Parathyroid adenoma (tissue), 2 donors: ENCODE measurements at regions not wholly inside any gene's neighbourhood (a gene's known extent, or its start where the extent isn't known, plus 50 kb on each side); places are given as distances from the start of the nearest gene placed in this dataset.

ENCODE experiments used
- H2AFZ ChIP-seq: fragments of 300-600 bp; sonication (generic); one replicate; pipeline ENCODE4 v1.7.0; 2017; ENCODE audit warnings: antibody characterized with exemption, mild to moderate bottlenecking
- H3K27ac ChIP-seq: fragments of 300-600 bp; sonication (generic); one replicate; pipeline ENCODE4 v1.7.0; 2017
- H3K27me3 ChIP-seq: fragments of 300-600 bp; sonication (generic); one replicate; pipeline ENCODE4 v1.7.0; 2017; ENCODE audit warnings: low read length; ENCODE audit not compliant: control insufficient read depth, insufficient read depth
- H3K36me3 ChIP-seq: fragments of 300-600 bp; sonication (generic); one replicate; pipeline ENCODE4 v1.7.0; 2017; ENCODE audit warnings: low read length; ENCODE audit not compliant: control insufficient read depth, insufficient read depth
- H3K4me1 ChIP-seq: fragments of 300-600 bp; sonication (generic); one replicate; pipeline ENCODE4 v1.7.0; 2017; ENCODE audit warnings: control low read depth
- H3K4me2 ChIP-seq: fragments of 300-600 bp; sonication (generic); one replicate; pipeline ENCODE4 v1.7.0; 2017; ENCODE audit warnings: low read length
- H3K4me3 ChIP-seq: fragments of 300-600 bp; sonication (generic); one replicate; pipeline ENCODE4 v1.7.0; 2017; ENCODE audit warnings: low read depth, low read length
- H3K79me2 ChIP-seq: fragments of 300-600 bp; sonication (generic); one replicate; pipeline ENCODE4 v1.7.0; 2017; ENCODE audit warnings: control low read depth
- H3K9ac ChIP-seq: fragments of 300-600 bp; sonication (generic); one replicate; pipeline ENCODE4 v1.7.0; 2017; ENCODE audit warnings: mild to moderate bottlenecking
- H3K9me3 ChIP-seq: fragments of 300-600 bp; sonication (generic); one replicate; pipeline ENCODE4 v1.7.0; 2017; ENCODE audit warnings: low read length; ENCODE audit not compliant: control insufficient read depth
- TF ChIP-seq, protein P1 (sequence below): fragments of 300-600 bp; sonication (generic); IDR thresholded peaks from one replicate; pipeline ENCODE4 v1.7.0; 2017; ENCODE audit warnings: antibody characterized with exemption, mild to moderate bottlenecking
- donor health status: primary hyperparathyroidism.

DNA sequence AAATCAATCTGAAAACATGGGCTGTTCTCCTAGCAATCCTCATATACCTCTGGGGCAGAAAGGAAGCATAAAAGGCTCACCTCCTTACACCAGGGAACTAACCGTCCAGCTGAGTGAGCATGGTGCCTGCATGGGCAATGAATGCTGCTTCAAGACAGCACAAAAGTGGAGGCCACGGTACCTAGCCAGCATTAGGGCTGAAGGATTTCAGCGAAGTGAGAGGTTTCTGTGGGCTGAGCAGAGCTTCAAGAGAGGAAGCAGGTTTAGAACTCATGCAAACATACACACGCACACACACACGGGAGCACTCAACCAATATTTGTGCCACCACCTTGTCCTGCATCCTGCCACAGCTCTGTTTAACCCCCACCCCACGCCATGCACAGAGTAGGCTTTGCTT, 838.5 kb upstream of the TMEM132C start:
- Histone ChIP-seq H3K4me3 (no peak overlapping the region), H3K9me3 (no peaks in the 10 kb centered on the region), H3K27me3 (no peaks in the 10 kb centered on the region), H3K9ac (no peak overlapping the region), H3K4me1 (no peaks in the 10 kb centered on the region), H2AFZ (no peak overlapping the region), H3K27ac (no peak overlapping the region), H3K4me2 (no peak overlapping the region), H3K36me3 (no peaks in the 10 kb centered on the region), H3K79me2 (no peaks in the 10 kb centered on the region)
- TF ChIP-seq, protein P1, sequence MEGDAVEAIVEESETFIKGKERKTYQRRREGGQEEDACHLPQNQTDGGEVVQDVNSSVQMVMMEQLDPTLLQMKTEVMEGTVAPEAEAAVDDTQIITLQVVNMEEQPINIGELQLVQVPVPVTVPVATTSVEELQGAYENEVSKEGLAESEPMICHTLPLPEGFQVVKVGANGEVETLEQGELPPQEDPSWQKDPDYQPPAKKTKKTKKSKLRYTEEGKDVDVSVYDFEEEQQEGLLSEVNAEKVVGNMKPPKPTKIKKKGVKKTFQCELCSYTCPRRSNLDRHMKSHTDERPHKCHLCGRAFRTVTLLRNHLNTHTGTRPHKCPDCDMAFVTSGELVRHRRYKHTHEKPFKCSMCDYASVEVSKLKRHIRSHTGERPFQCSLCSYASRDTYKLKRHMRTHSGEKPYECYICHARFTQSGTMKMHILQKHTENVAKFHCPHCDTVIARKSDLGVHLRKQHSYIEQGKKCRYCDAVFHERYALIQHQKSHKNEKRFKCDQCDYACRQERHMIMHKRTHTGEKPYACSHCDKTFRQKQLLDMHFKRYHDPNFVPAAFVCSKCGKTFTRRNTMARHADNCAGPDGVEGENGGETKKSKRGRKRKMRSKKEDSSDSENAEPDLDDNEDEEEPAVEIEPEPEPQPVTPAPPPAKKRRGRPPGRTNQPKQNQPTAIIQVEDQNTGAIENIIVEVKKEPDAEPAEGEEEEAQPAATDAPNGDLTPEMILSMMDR: no peak

DNA sequence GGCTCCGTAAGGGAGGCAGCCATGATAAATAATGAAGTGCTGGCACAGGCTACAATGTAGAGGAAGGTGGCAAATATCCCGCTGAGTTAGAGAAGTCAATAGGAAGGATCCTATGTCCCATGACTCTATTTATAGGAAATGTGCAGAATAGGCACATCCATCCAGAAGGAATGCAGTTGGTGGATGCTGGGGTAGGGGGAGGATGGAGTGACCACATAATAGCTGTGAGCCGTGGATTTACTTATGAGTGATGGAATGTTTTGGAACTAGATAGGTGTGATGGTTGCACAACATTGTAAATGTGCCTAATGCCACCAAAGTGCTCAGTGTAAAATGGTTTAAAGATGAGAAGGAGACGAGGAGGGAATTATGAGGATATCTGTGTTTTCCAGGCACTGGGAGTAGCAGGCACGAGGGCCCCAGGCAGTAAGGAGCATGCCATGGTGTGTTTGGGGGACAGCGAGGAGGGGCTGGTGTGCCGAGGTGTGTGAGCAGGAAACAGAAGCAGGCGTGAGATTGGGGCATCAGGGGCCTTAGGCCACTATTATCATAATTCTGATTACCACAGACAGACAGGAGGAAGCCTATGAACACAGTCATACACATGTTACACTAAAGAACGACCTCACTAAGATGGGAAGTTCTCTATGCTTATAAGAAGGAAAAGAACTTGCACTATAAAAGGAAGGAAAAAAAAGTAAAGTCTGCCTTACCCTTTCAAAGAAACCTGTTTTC, 837.3 kb upstream of the TMEM132C start:
- Histone ChIP-seq H3K27me3 (no peaks in the 10 kb centered on the region), H3K79me2 (no peaks in the 10 kb centered on the region), H3K36me3 (no peaks in the 10 kb centered on the region), H3K4me3 (no peak overlapping the region), H2AFZ (no peak overlapping the region), H3K4me1 (no peaks in the 10 kb centered on the region), H3K27ac (no peak overlapping the region), H3K9ac (no peak overlapping the region), H3K4me2 (no peak overlapping the region), H3K9me3 (no peaks in the 10 kb centered on the region)
- TF ChIP-seq, protein P1: no peak

DNA sequence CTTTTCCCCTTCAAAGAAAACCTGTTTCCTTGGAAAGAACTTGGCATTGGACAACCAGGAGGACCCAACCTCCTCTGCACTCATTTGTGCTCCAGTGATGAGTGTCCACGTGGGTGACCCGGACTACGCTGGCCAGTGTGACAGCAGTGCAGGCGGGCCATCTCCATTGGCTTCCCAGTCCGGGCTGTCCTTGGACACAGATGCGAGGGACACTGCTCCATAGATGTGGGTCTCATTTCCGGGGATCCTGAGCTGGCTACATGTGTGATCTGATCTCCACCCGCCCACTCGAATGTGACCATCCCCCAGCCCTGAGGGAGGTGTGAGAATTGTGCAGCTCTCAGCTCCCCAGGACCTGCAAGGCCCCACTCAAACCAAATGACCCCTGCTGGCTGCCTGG, 836.6 kb upstream of the TMEM132C start:
- no peak overlapping the region for H2AFZ ChIP-seq
- H3K4me1 ChIP-seq: no peaks in the 10 kb centered on the region
- no peak overlapping the region for H3K4me2 ChIP-seq
- H3K27me3 ChIP-seq: no peaks in the 10 kb centered on the region
- no peaks in the 10 kb centered on the region for H3K36me3 ChIP-seq
- H3K4me3 ChIP-seq: no peak overlapping the region
- H3K79me2 ChIP-seq: no peaks in the 10 kb centered on the region
- no peak overlapping the region for H3K9ac ChIP-seq
- H3K27ac ChIP-seq: no peak overlapping the region
- no peaks in the 10 kb centered on the region for H3K9me3 ChIP-seq
- TF ChIP-seq, protein P1: no peak

DNA sequence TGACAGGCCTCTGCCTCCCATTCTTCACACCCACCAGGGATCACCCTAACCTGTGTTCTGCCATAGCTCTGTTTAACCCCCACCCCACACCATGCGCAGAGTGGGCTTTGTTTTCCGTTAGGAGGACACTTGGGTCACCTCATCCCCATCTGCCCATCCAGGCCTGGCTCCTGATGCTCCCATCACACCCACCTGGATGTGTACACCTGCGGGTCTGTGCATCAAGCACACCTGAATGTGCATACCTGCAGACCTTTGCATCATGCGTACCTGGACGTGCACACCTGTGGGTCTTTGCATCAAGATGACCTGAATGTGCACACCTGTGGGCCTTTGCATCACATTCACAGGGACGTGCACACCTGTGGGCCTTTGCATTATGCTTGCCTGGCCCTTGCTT, 835.8 kb upstream of the TMEM132C start:
- Histone ChIP-seq H3K36me3 (no peaks in the 10 kb centered on the region), H3K4me3 (no peak overlapping the region), H3K27ac (no peak overlapping the region), H3K79me2 (no peaks in the 10 kb centered on the region), H3K9ac (no peak overlapping the region), H3K4me2 (no peak overlapping the region), H3K9me3 (no peaks in the 10 kb centered on the region), H3K4me1 (no peaks in the 10 kb centered on the region), H3K27me3 (no peaks in the 10 kb centered on the region), H2AFZ (no peak overlapping the region)
- TF ChIP-seq, protein P1: no peak

DNA sequence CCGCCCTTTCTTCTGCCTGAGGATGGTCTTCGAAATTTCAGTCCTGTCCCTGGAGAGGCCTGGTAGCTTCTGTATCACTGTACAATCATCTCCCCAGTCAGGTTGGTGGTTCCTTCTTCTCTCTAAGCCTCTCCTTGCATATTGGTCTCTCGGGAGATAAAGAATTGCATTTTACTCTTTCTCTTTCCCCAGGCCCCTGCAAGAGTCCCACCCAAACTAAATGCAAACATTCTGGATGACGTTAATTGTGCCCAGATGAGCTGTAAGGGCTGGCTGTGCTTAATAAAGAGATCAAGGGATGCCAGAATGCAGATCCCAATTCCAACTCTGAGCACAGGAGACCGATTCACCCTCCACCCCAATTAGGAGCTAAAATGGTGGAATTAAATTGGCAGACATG, 835.4 kb upstream of the TMEM132C start:
- H3K27me3 ChIP-seq: no peaks in the 10 kb centered on the region
- no peaks in the 10 kb centered on the region for H3K9me3 ChIP-seq
- no peak overlapping the region for H3K27ac ChIP-seq
- no peak overlapping the region for H2AFZ ChIP-seq
- H3K79me2 ChIP-seq: no peaks in the 10 kb centered on the region
- no peak overlapping the region for H3K4me2 ChIP-seq
- H3K9ac ChIP-seq: no peak overlapping the region
- H3K4me3 ChIP-seq: no peak overlapping the region
- TF ChIP-seq, protein P1: no peak
- H3K36me3 ChIP-seq: no peaks in the 10 kb centered on the region
- no peaks in the 10 kb centered on the region for H3K4me1 ChIP-seq
